K562 (cell line): ENCODE measurements at regions not wholly inside any gene's neighbourhood (a gene's known extent, or its start where the extent isn't known, plus 50 kb on each side); places are given as distances from the start of the nearest gene placed in this dataset.

ENCODE experiments used
- CREB3L1 ChIP-seq: fragments of 450-650 bp; IDR thresholded peaks from 2 replicates; pipeline ENCODE4 v1.6.1; 2014; ENCODE audit warnings: low read depth, mild to moderate bottlenecking, moderate library complexity, borderline replicate concordance
- CREM ChIP-seq: IDR thresholded peaks from 2 replicates; pipeline ENCODE4 v1.6.1; 2014; ENCODE audit warnings: antibody characterized with exemption, low read depth
- CTBP1 ChIP-seq: fragments of 450-650 bp; IDR thresholded peaks from 2 replicates; pipeline ENCODE4 v1.6.1; 2016; ENCODE audit warnings: borderline replicate concordance
- DNMT1 ChIP-seq: fragments of 450-650 bp; IDR thresholded peaks from 2 replicates; pipeline ENCODE4 v1.6.1; 2016; ENCODE audit warnings: antibody characterized with exemption, mild to moderate bottlenecking
- EP400 ChIP-seq: fragments of 450-650 bp; IDR thresholded peaks from 2 replicates; pipeline ENCODE4 v1.6.1; 2017; ENCODE audit warnings: antibody characterized with exemption, mild to moderate bottlenecking, moderate library complexity
- KAT8 ChIP-seq: fragments of 450-650 bp; IDR thresholded peaks from 2 replicates; pipeline ENCODE4 v1.6.1; 2016; ENCODE audit warnings: low read depth, mild to moderate bottlenecking
- KDM1A ChIP-seq, 2 experiments: fragments of 450-650 bp; IDR thresholded peaks; 2 replicates each; pipeline ENCODE4 v1.6.1; 2016; ENCODE audit warnings: mild to moderate bottlenecking in 2 of 2
- KLF10 ChIP-seq: fragments of 250-450 bp; sonication (Bioruptor Pico); IDR thresholded peaks from 2 replicates; pipeline ENCODE4 v1.6.1; 2021; ENCODE audit warnings: matching md5 sums
- MCM5 ChIP-seq: fragments of 450-650 bp; IDR thresholded peaks from 2 replicates; pipeline ENCODE4 v1.6.1; 2016; ENCODE audit warnings: low read depth
- PBX2 ChIP-seq, 2 experiments: IDR thresholded peaks in 1 of 2; conservative IDR thresholded peaks in 1 of 2; 2 replicates each; pipeline ENCODE4 v1.6.1; 2016; ENCODE audit warnings: low read depth in 2 of 2, mild to moderate bottlenecking in 1 of 2, missing compliant biosample characterization in 1 of 2, missing genetic modification characterization in 1 of 2, moderate library complexity in 1 of 2
- RB1 ChIP-seq: fragments of 450-650 bp; IDR thresholded peaks from 2 replicates; pipeline ENCODE4 v1.6.1; 2017; ENCODE audit warnings: low read depth, mild to moderate bottlenecking
- RUNX1 ChIP-seq: sonication (generic); IDR thresholded peaks from 2 replicates; pipeline ENCODE4 v1.6.1; 2016; ENCODE audit warnings: antibody characterized with exemption, low read depth
- SAFB2 ChIP-seq: fragments of 200-400 bp; formaldehyde crosslinking; IDR thresholded peaks from 2 replicates; pipeline ENCODE4 v1.6.1; 2018; ENCODE audit warnings: borderline replicate concordance, low read length, low read depth, moderate library complexity; ENCODE audit not compliant: severe bottlenecking
- SIX5 ChIP-seq, 2 experiments: IDR thresholded peaks; 2 replicates each; pipeline ENCODE4 v1.6.1; 2011; ENCODE audit warnings: low read length in 2 of 2, borderline replicate concordance in 1 of 2, low read depth in 1 of 2, mild to moderate bottlenecking in 1 of 2, moderate library complexity in 1 of 2; ENCODE audit not compliant: insufficient read depth in 1 of 2
- TAL1 ChIP-seq: fragments of 450-650 bp; IDR thresholded peaks from 2 replicates; pipeline ENCODE4 v1.6.1; 2016; ENCODE audit warnings: mild to moderate bottlenecking
- TEAD1 ChIP-seq, 2 experiments: fragments of 450-650 bp in 1 of 2; sonication (generic) in 1 of 2; formaldehyde crosslinking; IDR thresholded peaks; 2 replicates each; pipeline versions ENCODE4 v1.4.0 to v1.8.0; 2020 to 2022; ENCODE audit warnings: mild to moderate bottlenecking in 2 of 2, missing genetic modification reagents in 1 of 2
- TRIM24 ChIP-seq, 2 experiments: fragments of 450-650 bp; IDR thresholded peaks; 2 replicates each; pipeline ENCODE4 v1.6.1; 2016
- ZFPM2 ChIP-seq: fragments of 250-450 bp; sonication (Bioruptor Pico); IDR thresholded peaks from 2 replicates; pipeline ENCODE4 v1.5.1; 2022; ENCODE audit warnings: mild to moderate bottlenecking
- ZNF224 ChIP-seq: sonication (generic); formaldehyde crosslinking; IDR thresholded peaks from 2 replicates; pipeline ENCODE4 v1.8.0; 2022; ENCODE audit warnings: mild to moderate bottlenecking, missing genetic modification reagents
- ZNF589 ChIP-seq: fragments of 200-800 bp; sonication (Bioruptor generic); IDR thresholded peaks from 2 replicates; pipeline ENCODE4 v1.6.1; 2016; ENCODE audit warnings: low read depth, missing genetic modification characterization, missing compliant biosample characterization
- TF ChIP-seq, protein P1 (sequence below): sonication (generic); formaldehyde crosslinking; IDR thresholded peaks from 2 replicates; pipeline ENCODE4 v1.5.0; 2020; ENCODE audit warnings: missing genetic modification reagents
- TF ChIP-seq, protein P2 (sequence below): IDR thresholded peaks from 3 replicates; pipeline ENCODE4 v1.6.1; 2011; ENCODE audit warnings: borderline replicate concordance, mild to moderate bottlenecking; ENCODE audit not compliant: insufficient read length, insufficient read depth
- TF ChIP-seq, protein P3 (sequence below): fragments of 250-450 bp; sonication (Bioruptor Pico); IDR thresholded peaks from 2 replicates; pipeline ENCODE4 v1.5.0; 2022; ENCODE audit warnings: mild to moderate bottlenecking

DNA sequence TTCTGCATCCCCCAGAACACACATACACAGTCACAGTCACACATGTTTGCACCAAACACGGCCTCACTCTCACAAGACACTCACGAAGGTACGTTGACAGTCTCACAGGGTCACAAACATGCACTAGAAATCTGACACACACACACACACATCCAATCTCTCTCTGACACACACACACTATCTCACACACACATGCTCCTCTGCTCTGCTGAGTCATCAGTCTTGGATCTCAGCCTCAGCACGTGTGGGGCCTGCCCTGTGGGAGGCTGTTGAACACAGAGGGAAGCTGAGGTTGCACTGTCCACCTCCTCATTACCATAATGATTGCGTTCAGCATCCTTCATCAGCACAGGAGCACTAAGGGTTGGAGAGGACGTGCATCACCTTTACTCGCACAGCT, 188.8 kb downstream of the MTRR start (continued):
- TF ChIP-seq, protein P1, sequence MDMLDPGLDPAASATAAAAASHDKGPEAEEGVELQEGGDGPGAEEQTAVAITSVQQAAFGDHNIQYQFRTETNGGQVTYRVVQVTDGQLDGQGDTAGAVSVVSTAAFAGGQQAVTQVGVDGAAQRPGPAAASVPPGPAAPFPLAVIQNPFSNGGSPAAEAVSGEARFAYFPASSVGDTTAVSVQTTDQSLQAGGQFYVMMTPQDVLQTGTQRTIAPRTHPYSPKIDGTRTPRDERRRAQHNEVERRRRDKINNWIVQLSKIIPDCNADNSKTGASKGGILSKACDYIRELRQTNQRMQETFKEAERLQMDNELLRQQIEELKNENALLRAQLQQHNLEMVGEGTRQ (CRISPR knock-in tag), result peak; percentile 42
- TF ChIP-seq EP400, result no peak
- TF ChIP-seq, protein P2, sequence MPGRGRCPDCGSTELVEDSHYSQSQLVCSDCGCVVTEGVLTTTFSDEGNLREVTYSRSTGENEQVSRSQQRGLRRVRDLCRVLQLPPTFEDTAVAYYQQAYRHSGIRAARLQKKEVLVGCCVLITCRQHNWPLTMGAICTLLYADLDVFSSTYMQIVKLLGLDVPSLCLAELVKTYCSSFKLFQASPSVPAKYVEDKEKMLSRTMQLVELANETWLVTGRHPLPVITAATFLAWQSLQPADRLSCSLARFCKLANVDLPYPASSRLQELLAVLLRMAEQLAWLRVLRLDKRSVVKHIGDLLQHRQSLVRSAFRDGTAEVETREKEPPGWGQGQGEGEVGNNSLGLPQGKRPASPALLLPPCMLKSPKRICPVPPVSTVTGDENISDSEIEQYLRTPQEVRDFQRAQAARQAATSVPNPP, result no peak
- TF ChIP-seq SAFB2, result no peak
- TF ChIP-seq RB1, result no peak
- 0 out of 2 replicates have a peak, but pooled peaks have one; percentile 19 for TF ChIP-seq CREM
- peak; percentile 82 to 88 for TF ChIP-seq TRIM24 (IDR thresholded peaks at IDR 0.05)
- no peak for TF ChIP-seq ZFPM2 (CRISPR knock-in tag)
- TF ChIP-seq RUNX1, result no peak
- peak; percentile 91 for TF ChIP-seq TAL1
- no peak for TF ChIP-seq KAT8
- peak; percentile 70; the same call in 1 of the 2 replicates for TF ChIP-seq CTBP1
- TF ChIP-seq ZNF224 (CRISPR knock-in tag), result no peak
- no peak for TF ChIP-seq CREB3L1
- no peak for TF ChIP-seq MCM5
- no peak for TF ChIP-seq KLF10
- no peak for TF ChIP-seq DNMT1
- TF ChIP-seq KDM1A (IDR thresholded peaks at IDR 0.05), result peak; percentile 97 to 98
- TF ChIP-seq TEAD1 (CRISPR knock-in tag; IDR thresholded peaks at IDR 0.05), result no peak
- TF ChIP-seq PBX2 (CRISPR knock-in tag; IDR thresholded peaks at IDR 0.05; ENCODE audit: low read depth), result no peak
- TF ChIP-seq PBX2 (tag; conservative IDR thresholded peaks at IDR 0.05; ENCODE audit: low read depth), result no peak
- TF ChIP-seq, protein P3, sequence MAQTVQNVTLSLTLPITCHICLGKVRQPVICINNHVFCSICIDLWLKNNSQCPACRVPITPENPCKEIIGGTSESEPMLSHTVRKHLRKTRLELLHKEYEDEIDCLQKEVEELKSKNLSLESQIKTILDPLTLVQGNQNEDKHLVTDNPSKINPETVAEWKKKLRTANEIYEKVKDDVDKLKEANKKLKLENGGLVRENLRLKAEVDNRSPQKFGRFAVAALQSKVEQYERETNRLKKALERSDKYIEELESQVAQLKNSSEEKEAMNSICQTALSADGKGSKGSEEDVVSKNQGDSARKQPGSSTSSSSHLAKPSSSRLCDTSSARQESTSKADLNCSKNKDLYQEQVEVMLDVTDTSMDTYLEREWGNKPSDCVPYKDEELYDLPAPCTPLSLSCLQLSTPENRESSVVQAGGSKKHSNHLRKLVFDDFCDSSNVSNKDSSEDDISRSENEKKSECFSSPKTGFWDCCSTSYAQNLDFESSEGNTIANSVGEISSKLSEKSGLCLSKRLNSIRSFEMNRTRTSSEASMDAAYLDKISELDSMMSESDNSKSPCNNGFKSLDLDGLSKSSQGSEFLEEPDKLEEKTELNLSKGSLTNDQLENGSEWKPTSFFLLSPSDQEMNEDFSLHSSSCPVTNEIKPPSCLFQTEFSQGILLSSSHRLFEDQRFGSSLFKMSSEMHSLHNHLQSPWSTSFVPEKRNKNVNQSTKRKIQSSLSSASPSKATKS, result no peak
- TF ChIP-seq SIX5 (IDR thresholded peaks at IDR 0.05; ENCODE audit: borderline replicate concordance in 1 of 2, insufficient read depth in 1 of 2, low read depth in 1 of 2, low read length in 2 of 2), result no peak
- no peak for TF ChIP-seq ZNF589 (CRISPR knock-in tag)
